ENCODE measurements at regions not wholly inside any gene's neighbourhood (a gene's known extent, or its start where the extent isn't known, plus 50 kb on each side); places are given as distances from the start of the nearest gene placed in this dataset.

DNA sequence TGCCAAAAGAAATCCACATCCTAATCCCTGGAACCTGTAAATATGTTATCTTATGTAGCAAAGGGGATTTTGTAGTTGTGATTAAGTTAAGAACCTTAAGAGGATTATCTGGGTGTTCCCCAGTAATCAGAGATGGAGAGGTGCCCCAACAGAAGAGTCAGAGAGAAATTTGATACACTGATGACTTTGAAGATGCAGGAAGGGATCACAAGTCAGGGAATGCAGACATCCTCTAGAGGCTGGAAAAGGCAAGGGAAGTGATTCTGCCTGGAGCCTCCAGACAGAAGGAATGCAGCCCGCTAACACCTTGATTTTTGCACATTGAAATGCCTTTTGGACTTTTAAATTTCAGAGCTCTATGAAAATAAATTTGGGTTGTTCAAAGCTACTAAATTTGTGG is 531.7 kb downstream of the DNAJB9 start:
- Histone ChIP-seq H3K27me3 (replicated peaks; ENCODE audit: insufficient read depth) (no peaks in the 10 kb centered on the region), H3K4me1 (replicated peaks) (no peaks in the 10 kb centered on the region), H3K36me3 (no peaks in the 10 kb centered on the region), H3K9me3 (no peaks in the 10 kb centered on the region), H3K27ac (no peak overlapping the region), H3K4me3 (no peak overlapping the region)
- intact Hi-C loops (cut with DNase I), result no loop called here
- 94% methylated on average over 1 of the region's 1 CpG for WGBS
- DNase-seq (ENCODE audit: low spot score), result no peak
- no peak for TF ChIP-seq POLR2AphosphoS5 (IDR thresholded peaks at IDR 0.05)

DNA sequence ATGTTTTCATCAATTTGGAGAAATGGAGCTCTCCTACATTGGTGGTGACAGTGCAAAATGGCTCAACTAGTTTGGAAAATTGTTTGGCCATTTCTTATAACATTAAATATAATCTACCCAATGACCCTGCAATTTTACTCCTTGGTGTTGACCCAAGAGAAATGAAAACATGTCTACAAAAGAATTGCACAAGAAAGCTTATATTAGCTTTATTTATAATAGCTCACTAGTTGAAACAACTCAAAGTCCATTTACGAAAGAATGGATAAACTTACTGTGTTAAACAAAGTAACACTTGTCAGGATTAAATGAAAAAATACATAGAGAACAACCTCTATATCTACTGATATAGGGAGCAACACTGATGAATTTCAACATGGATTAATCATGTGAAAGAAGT is 539.9 kb downstream of the DNAJB9 start:
- WGBS, result 66% methylated on average over 1 of the region's 1 CpG
- H3K4me1 ChIP-seq (replicated peaks), result no peaks in the 10 kb centered on the region
- no peaks in the 10 kb centered on the region for H3K9me3 ChIP-seq
- no peaks in the 10 kb centered on the region for H3K36me3 ChIP-seq
- DNase-seq (ENCODE audit: low spot score), result no peak
- TF ChIP-seq POLR2AphosphoS5 (IDR thresholded peaks at IDR 0.05) (no peak), POLR2A (IDR thresholded peaks at IDR 0.05) (no peak)
- TF ChIP-seq, protein P1, sequence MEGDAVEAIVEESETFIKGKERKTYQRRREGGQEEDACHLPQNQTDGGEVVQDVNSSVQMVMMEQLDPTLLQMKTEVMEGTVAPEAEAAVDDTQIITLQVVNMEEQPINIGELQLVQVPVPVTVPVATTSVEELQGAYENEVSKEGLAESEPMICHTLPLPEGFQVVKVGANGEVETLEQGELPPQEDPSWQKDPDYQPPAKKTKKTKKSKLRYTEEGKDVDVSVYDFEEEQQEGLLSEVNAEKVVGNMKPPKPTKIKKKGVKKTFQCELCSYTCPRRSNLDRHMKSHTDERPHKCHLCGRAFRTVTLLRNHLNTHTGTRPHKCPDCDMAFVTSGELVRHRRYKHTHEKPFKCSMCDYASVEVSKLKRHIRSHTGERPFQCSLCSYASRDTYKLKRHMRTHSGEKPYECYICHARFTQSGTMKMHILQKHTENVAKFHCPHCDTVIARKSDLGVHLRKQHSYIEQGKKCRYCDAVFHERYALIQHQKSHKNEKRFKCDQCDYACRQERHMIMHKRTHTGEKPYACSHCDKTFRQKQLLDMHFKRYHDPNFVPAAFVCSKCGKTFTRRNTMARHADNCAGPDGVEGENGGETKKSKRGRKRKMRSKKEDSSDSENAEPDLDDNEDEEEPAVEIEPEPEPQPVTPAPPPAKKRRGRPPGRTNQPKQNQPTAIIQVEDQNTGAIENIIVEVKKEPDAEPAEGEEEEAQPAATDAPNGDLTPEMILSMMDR (IDR thresholded peaks at IDR 0.05), result no peak
- no peak overlapping the region for H3K4me3 ChIP-seq
- no peak overlapping the region for H3K27ac ChIP-seq
- intact Hi-C loops (cut with DNase I), result no loop called here
- no peaks in the 10 kb centered on the region for H3K27me3 ChIP-seq (replicated peaks; ENCODE audit: insufficient read depth)

DNA sequence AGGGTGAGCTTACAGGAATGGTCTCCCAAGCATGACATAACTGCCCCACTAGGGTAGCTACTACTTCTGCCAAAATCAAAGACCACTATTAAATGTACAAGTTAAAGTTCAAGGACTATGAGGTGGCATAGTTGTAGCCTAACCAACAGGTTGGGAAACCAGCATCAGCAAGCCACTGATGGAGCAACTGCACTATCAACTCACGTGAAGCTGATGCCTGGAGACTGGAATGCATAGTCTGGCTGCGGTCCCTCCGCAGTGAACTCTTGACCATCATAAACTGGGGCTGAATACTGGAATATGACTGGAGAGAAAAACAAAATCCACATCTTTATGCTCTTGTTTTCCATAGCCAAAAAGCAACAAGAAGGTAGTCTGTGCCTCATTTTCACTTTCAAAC is 541.4 kb downstream of the DNAJB9 start:
- no peak for DNase-seq (ENCODE audit: low spot score)
- no peaks in the 10 kb centered on the region for H3K4me1 ChIP-seq (replicated peaks)
- no peak overlapping the region for H3K4me3 ChIP-seq
- no peaks in the 10 kb centered on the region for H3K9me3 ChIP-seq
- no peak overlapping the region for H3K27ac ChIP-seq
- intact Hi-C loops (cut with DNase I), result no loop called here
- 91% methylated on average over 3 of the region's 3 CpGs for WGBS
- H3K36me3 ChIP-seq, result no peaks in the 10 kb centered on the region
- TF ChIP-seq POLR2A (IDR thresholded peaks at IDR 0.05) (no peak), POLR2AphosphoS5 (IDR thresholded peaks at IDR 0.05) (no peak)
- TF ChIP-seq, protein P1 (IDR thresholded peaks at IDR 0.05), result no peak
- H3K27me3 ChIP-seq (replicated peaks; ENCODE audit: insufficient read depth), result no peaks in the 10 kb centered on the region

DNA sequence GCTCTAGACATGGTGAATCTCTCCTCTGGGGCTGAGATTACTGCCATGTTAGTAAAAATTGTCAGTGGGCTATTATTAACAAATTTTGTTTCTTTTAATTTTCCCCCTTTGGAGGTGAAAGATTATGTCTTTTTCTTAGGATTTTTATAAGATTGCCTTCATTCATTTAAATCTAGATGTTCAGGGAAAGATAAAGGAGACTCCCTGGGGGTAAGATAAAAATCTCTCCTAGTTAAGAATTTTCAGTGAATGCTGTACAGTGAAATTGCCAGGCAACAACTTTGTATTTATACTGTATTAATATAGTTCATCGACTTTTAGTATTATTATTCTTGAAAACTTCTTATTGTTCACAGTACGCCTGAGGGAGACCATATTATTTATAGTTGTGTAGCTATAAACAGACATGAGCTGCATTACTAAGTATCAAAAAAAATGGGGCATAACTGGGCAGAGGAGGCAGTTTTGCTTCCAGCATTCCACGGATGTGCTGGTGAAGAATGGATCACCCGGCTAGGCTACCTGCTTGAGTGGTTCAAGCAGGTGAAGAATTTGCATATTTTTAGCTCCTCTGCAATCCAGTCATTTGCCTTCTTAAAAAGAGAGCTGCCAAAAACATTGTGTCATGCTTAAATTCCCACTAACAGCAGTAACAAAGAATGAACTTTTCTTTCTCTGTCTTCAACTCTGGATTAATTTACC is 552.1 kb downstream of the DNAJB9 start:
- TF ChIP-seq POLR2A (IDR thresholded peaks at IDR 0.05) (no peak), POLR2AphosphoS5 (IDR thresholded peaks at IDR 0.05) (no peak)
- Histone ChIP-seq H3K4me1 (replicated peaks) (no peaks in the 10 kb centered on the region), H3K27me3 (replicated peaks; ENCODE audit: insufficient read depth) (no peaks in the 10 kb centered on the region), H3K27ac (no peak overlapping the region), H3K4me3 (no peak overlapping the region), H3K36me3 (no peaks in the 10 kb centered on the region), H3K9me3 (no peaks in the 10 kb centered on the region)
- DNase-seq (ENCODE audit: low spot score), result no peak
- 54% methylated on average over 4 of the region's 4 CpGs for WGBS
- intact Hi-C loops (cut with DNase I), result no loop called here

DNA sequence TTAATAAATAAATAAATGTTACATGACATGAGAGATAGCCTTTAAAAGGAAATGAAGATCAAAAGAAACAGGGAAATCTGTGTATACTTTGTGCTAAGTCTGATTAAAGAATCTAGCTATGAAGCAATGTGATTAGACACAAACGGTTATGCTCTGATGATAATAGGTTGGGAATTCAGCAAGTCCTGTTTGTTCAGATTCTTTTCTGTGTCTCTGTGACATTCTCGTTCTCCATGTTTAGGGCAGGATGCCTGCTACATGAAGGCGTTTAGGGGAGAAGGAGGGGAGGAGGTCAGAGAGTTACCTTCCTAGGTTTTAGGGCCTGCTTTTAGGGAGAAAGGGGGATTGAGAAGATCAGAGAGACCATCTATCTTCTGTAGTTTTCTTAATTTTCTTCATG is 555.3 kb downstream of the DNAJB9 start:
- no peaks in the 10 kb centered on the region for H3K27me3 ChIP-seq (replicated peaks; ENCODE audit: insufficient read depth)
- no peaks in the 10 kb centered on the region for H3K4me1 ChIP-seq (replicated peaks)
- H3K27ac ChIP-seq, result no peak overlapping the region
- DNase-seq (ENCODE audit: low spot score), result no peak
- intact Hi-C loops (cut with DNase I), result no loop called here
- no peaks in the 10 kb centered on the region for H3K9me3 ChIP-seq
- WGBS, result 29% methylated on average over 3 of the region's 3 CpGs
- no peak for TF ChIP-seq POLR2AphosphoS5 (IDR thresholded peaks at IDR 0.05)
- TF ChIP-seq POLR2A (IDR thresholded peaks at IDR 0.05), result no peak
- TF ChIP-seq, protein P1 (IDR thresholded peaks at IDR 0.05), result no peak
- no peak overlapping the region for H3K4me3 ChIP-seq
- H3K36me3 ChIP-seq, result no peaks in the 10 kb centered on the region

DNA sequence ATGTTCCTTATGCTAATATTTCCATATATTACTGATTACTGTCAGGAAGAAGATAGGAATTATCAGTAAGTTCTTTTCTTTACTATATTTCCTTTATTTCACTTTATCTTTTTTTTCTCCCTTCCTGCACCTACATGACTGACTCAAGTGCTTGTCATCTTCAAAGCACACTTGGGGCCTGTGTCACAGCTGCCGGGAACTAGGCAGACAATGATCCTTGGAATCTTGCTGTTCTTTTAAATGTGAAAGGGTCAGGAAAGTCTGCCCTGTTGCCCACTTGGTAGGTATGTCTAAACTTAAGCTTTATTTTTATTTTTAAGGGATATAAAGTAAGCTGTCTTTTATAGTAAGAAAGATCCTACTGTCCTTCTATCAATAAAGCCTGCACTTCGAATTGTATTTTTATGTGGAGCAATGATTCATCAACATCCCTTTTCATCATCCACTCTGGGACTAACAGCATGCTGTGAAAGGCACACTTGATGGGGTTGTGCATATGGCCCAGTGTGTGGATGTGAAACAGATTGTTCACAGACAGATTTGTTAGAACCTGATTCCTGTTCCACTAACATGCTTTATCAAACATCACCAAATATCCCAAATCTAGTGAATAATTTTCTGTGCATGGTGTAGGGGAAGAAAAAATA is 556.9 kb downstream of the DNAJB9 start:
- Histone ChIP-seq H3K4me1 (replicated peaks) (no peaks in the 10 kb centered on the region), H3K27ac (no peak overlapping the region), H3K27me3 (replicated peaks; ENCODE audit: insufficient read depth) (no peaks in the 10 kb centered on the region), H3K4me3 (no peak overlapping the region), H3K9me3 (no peaks in the 10 kb centered on the region), H3K36me3 (no peaks in the 10 kb centered on the region)
- TF ChIP-seq, protein P1 (IDR thresholded peaks at IDR 0.05), result no peak
- TF ChIP-seq POLR2AphosphoS5 (IDR thresholded peaks at IDR 0.05) (no peak), POLR2A (IDR thresholded peaks at IDR 0.05) (no peak)
- intact Hi-C loops (cut with DNase I), result no loop called here
- no peak for DNase-seq (ENCODE audit: low spot score)
- WGBS, result 68% methylated on average over 2 of the region's 2 CpGs
